ENCODE measurements at regions not wholly inside any gene's neighbourhood (a gene's known extent, or its start where the extent isn't known, plus 50 kb on each side); places are given as distances from the start of the nearest gene placed in this dataset.

GRCh38 chr9:91011891-91012290 lies 210.3 kb downstream of the SYK start:
- TF ChIP-seq POLR2AphosphoS5 (IDR thresholded peaks at IDR 0.05) (no peak), POLR2A (IDR thresholded peaks at IDR 0.05) (no peak), CTCF (IDR thresholded peaks at IDR 0.05) (no peak), EP300 (IDR thresholded peaks at IDR 0.05) (no peak)
